ENCODE measurements at regions not wholly inside any gene's neighbourhood (a gene's known extent, or its start where the extent isn't known, plus 50 kb on each side); places are given as distances from the start of the nearest gene placed in this dataset.

GRCh38 chr10:42949287-42949686, 127.6 kb upstream of the RET start:
- TF ChIP-seq CTCF (conservative IDR thresholded peaks at IDR 0.05; ENCODE audit: low read depth, low read length) (no peak), FOS (IDR thresholded peaks at IDR 0.05; ENCODE audit: low read depth, low read length) (no peak), POLR2A (IDR thresholded peaks at IDR 0.05; ENCODE audit: low read depth, low read length) (no peak), CEBPB (IDR thresholded peaks at IDR 0.05; ENCODE audit: low read depth, low read length) (no peak), USF2 (IDR thresholded peaks at IDR 0.05; ENCODE audit: low read depth, low read length) (no peak), SMC3 (IDR thresholded peaks at IDR 0.05; ENCODE audit: low read depth, low read length) (no peak), MAZ (IDR thresholded peaks at IDR 0.05; ENCODE audit: borderline replicate concordance, low read depth, low read length) (no peak), RFX5 (IDR thresholded peaks at IDR 0.05; ENCODE audit: low read depth, low read length) (no peak), MXI1 (IDR thresholded peaks at IDR 0.05; ENCODE audit: borderline replicate concordance, low read depth, low read length) (no peak), CHD1 (IDR thresholded peaks at IDR 0.05; ENCODE audit: low read depth, low read length) (no peak), MAFK (IDR thresholded peaks at IDR 0.05; ENCODE audit: low read depth, low read length) (no peak)

Measured in IMR-90 (cell line).